ENCODE measurements at regions not wholly inside any gene's neighbourhood (a gene's known extent, or its start where the extent isn't known, plus 50 kb on each side); places are given as distances from the start of the nearest gene placed in this dataset.

DNA sequence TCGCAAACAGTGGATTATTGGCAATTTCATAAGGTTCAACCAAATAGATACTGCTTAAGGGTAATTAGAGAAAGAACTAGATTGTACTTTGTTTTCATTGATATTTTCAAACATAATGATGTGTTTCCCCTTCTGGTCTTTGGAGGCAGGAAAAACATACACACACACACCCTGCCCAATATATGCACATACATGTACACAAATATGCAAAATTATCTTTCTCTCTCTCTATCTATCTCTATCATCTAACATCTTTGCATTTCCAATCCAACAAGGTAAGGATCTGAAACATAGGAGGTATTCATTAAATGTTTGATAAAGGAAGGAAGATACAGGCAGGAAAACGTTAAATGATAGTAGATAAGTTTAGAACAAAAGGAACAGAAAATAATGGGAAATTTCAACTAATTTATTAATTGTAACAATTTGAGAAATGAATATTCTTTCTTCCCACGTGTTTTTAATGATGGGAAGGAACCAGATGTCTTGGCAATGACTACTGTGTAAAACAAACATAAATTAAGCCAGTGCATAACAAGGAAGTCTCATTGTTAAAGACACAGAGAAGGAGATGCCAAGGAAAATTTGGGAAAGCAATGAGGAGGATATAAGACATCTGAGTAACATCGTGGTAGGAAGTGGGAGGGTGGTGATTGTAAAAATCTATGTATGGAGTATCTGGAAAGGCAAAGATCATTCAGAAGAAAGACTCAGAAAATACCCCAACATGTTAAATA lies 532.1 kb downstream of the GBA3 start:
- TF ChIP-seq, protein P1, sequence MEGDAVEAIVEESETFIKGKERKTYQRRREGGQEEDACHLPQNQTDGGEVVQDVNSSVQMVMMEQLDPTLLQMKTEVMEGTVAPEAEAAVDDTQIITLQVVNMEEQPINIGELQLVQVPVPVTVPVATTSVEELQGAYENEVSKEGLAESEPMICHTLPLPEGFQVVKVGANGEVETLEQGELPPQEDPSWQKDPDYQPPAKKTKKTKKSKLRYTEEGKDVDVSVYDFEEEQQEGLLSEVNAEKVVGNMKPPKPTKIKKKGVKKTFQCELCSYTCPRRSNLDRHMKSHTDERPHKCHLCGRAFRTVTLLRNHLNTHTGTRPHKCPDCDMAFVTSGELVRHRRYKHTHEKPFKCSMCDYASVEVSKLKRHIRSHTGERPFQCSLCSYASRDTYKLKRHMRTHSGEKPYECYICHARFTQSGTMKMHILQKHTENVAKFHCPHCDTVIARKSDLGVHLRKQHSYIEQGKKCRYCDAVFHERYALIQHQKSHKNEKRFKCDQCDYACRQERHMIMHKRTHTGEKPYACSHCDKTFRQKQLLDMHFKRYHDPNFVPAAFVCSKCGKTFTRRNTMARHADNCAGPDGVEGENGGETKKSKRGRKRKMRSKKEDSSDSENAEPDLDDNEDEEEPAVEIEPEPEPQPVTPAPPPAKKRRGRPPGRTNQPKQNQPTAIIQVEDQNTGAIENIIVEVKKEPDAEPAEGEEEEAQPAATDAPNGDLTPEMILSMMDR (conservative IDR thresholded peaks at IDR 0.05; ENCODE audit: low read depth) = no peak
- CTCF ChIA-PET = no interaction called here
- H3K27ac ChIP-seq = no peak overlapping the region
- POLR2A ChIA-PET (ENCODE audit: low non-redundant PET) = no interaction called here
- no peak for DNase-seq (ENCODE audit: low spot score)

DNA sequence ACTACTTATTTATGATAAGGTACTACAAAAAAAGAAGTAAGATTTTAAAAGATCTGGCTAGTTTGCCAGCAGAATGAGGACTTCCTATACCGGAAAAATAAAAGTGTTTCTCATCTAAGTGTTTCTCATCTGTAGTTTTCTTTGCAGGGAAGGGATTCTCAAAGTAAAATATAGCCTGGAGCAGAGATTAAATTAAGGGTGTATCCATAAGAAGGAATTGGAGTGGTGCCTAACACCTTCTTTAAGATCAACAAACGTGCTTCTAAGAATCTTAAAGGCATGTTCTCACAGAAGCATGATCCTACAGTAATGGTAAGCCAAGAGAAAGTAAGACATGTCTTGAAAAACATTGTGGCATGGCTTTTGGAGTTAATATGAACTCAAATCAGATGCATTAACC lies 528.2 kb downstream of the GBA3 start:
- ChIA-PET POLR2A (ENCODE audit: low non-redundant PET) (no interaction called here), CTCF (interaction anchor here (0.7 kb wide), 1 partner anchor 9 kb away, joined by 4 read pairs; no protein-coding TSS in a partner anchor)
- H3K27ac ChIP-seq = no peak overlapping the region
- TF ChIP-seq, protein P1 (conservative IDR thresholded peaks at IDR 0.05; ENCODE audit: low read depth) = no peak
- no peak for DNase-seq (ENCODE audit: low spot score)

DNA sequence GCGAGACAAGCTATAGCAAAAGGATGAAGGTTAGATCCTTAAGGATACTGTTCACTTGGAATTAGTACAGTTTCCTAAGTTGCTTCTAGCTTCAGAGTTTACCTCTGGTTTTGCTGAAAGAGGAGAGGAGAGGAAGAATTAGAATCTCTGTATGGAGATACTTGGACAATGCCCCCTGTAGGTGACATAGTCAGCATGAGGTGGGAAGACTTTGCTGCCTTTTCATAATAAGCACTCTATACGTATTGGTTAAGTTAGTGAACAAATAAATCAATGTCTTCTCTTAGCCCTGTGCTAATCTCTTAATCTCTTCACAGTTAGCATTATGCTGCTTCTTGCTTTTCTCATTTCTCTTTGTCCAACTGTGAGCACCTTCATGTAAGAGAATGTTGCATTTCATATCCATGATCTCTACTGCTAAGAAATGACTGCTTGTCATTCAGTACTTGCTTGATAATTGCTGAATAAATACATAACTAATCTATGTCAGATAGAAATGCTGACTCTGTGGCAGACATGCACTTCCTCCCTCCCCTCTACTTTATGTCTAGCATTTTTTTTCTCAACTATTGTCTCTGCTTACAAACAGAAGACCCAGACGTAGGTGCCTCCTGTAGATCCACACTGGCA lies 527.2 kb downstream of the GBA3 start:
- no peak for DNase-seq (ENCODE audit: low spot score)
- TF ChIP-seq, protein P1 (conservative IDR thresholded peaks at IDR 0.05; ENCODE audit: low read depth) = no peak
- no peak overlapping the region for H3K27ac ChIP-seq
- ChIA-PET POLR2A (ENCODE audit: low non-redundant PET) (no interaction called here), CTCF (interaction anchor here (0.7 kb wide), 1 partner anchor 8 kb away, joined by 4 read pairs; no protein-coding TSS in a partner anchor)

DNA sequence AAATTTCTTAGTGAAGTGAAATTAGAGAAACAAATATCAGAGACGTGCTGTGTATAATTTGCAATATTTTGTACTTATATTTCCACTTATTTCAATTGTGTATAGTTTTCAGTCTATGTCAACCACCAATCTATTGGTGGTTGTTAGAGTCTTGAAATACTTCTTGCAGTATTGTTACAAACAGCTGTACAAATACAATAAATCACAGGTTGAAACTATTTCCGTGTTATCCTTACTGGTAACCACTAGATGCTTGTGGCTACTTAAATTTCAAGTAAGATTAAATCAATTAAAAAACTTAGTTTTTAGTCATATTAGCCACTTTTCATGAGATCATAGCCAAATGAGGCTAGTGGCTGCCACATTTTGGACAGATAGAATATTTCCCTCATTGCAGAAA lies 520.5 kb downstream of the GBA3 start:
- ChIA-PET POLR2A (ENCODE audit: low non-redundant PET) (no interaction called here), CTCF (no interaction called here)
- DNase-seq (ENCODE audit: low spot score) = no peak

DNA sequence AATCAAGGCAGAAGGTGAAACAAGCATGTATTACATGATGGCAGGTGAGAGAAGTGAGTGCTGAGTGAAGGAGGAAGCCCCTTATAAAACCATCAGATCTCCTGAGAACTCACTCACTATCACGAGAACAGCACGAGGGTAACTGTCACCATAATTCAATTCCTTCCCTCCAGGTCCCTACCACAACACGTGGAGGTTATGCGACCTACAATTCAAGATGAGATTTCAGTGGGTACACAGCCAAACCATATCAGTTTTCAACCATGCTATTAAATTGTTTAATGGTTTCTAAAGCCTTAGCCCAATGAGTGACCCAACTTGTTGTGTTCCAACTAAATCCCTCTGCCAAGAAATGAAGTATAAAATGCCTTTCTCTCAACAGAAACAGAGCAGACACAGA lies 519.8 kb downstream of the GBA3 start:
- CTCF ChIA-PET = interaction anchor here (0.7 kb wide), 1 partner anchor 563 kb away, joined by 6 read pairs; no protein-coding TSS in a partner anchor
- DNase-seq (ENCODE audit: low spot score) = no peak
- POLR2A ChIA-PET (ENCODE audit: low non-redundant PET) = no interaction called here
- H3K27ac ChIP-seq = no peak overlapping the region
- TF ChIP-seq, protein P1 (conservative IDR thresholded peaks at IDR 0.05; ENCODE audit: low read depth) = no peak

More for the DNA sequence above, 520.5 kb downstream of the GBA3 start:
- H3K27ac ChIP-seq = no peak overlapping the region
- TF ChIP-seq, protein P1 (conservative IDR thresholded peaks at IDR 0.05; ENCODE audit: low read depth) = no peak

DNA sequence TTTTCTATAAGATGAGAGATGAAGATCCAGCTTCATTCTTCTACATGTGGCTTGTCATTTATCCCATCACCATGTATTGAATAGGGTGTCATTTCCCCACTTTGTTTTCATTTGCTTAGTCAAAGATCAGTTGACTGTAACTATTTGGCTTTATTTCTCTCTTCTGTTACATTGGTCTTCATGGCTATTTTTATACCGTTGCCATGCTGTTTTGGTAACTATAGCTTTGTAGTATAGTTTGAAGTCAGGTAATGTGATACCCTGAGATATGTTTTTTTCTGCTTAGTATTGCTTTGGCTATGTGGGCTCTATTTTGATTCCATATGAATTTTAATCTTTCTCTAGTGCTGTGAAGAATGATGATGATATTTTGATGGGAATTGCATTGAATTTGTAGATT lies 514.3 kb downstream of the GBA3 start:
- TF ChIP-seq, protein P1 (conservative IDR thresholded peaks at IDR 0.05; ENCODE audit: low read depth) = no peak
- ChIA-PET POLR2A (ENCODE audit: low non-redundant PET) (no interaction called here), CTCF (no interaction called here)
- DNase-seq (ENCODE audit: low spot score) = no peak
- no peak overlapping the region for H3K27ac ChIP-seq

Data from RWPE1 (cell line).